ENCODE measurements at regions not wholly inside any gene's neighbourhood (a gene's known extent, or its start where the extent isn't known, plus 50 kb on each side); places are given as distances from the start of the nearest gene placed in this dataset.

- no peak overlapping the region for H3K4me3 ChIP-seq (ENCODE audit: low read depth, low read length)
- TF ChIP-seq CTCF (IDR thresholded peaks at IDR 0.05; ENCODE audit: low read depth, low read length, missing control alignments): no peak
- DNase-seq (ENCODE audit: low read depth): no peak
- in situ Hi-C loops (cut with HindIII; ENCODE audit: low sequenced_read_pairs): no loop called here
These were observed 181.9 kb downstream of the FAT3 start for GRCh38 chr11:92406472-92406871.

GRCh38 chr11:92409355-92409754, 184.7 kb downstream of the FAT3 start:
- H3K4me3 ChIP-seq (ENCODE audit: low read depth, low read length): no peak overlapping the region
- no peak for DNase-seq (ENCODE audit: low read depth)
- TF ChIP-seq CTCF (IDR thresholded peaks at IDR 0.05; ENCODE audit: low read depth, low read length, missing control alignments): no peak
- in situ Hi-C loops (cut with HindIII; ENCODE audit: low sequenced_read_pairs): no loop called here

GRCh38 chr11:92409956-92410355, 185.3 kb downstream of the FAT3 start:
- H3K4me3 ChIP-seq (ENCODE audit: low read depth, low read length): no peak overlapping the region
- DNase-seq (ENCODE audit: low read depth): no peak
- TF ChIP-seq CTCF (IDR thresholded peaks at IDR 0.05; ENCODE audit: low read depth, low read length, missing control alignments): no peak
- in situ Hi-C loops (cut with HindIII; ENCODE audit: low sequenced_read_pairs): no loop called here

- DNase-seq (ENCODE audit: low read depth): no peak
- in situ Hi-C loops (cut with HindIII; ENCODE audit: low sequenced_read_pairs): no loop called here
- TF ChIP-seq CTCF (IDR thresholded peaks at IDR 0.05; ENCODE audit: low read depth, low read length, missing control alignments): no peak
- no peak overlapping the region for H3K4me3 ChIP-seq (ENCODE audit: low read depth, low read length)
These were observed 185.9 kb downstream of the FAT3 start for GRCh38 chr11:92410526-92410925.

DNA sequence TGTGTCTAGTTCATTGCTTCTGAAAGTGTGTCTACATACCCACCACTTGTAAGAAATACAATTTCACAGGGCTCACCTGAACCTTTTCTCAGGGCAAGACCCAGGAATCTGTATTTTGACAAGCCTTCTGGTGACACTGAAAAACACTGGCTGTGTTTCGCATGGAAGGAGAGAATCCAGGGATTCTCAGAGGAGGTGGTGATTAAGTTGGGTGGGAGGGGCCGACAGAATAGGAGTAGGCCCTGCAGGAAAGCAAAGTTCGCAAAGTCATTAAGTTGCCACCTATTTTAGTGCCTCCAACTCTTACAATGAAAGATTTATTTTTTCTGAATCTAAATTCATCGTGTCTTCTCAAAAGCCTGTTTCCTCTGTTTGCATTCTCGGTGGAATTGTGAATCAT, 186.8 kb downstream of the FAT3 start:
- no peak for TF ChIP-seq CTCF (IDR thresholded peaks at IDR 0.05; ENCODE audit: low read depth, low read length, missing control alignments)
- no peak for DNase-seq (ENCODE audit: low read depth)
- no peak overlapping the region for H3K4me3 ChIP-seq (ENCODE audit: low read depth, low read length)
- in situ Hi-C loops (cut with HindIII; ENCODE audit: low sequenced_read_pairs): no loop called here

- DNase-seq (ENCODE audit: low read depth): no peak
- H3K4me3 ChIP-seq (ENCODE audit: low read depth, low read length): no peak overlapping the region
- TF ChIP-seq CTCF (IDR thresholded peaks at IDR 0.05; ENCODE audit: low read depth, low read length, missing control alignments): no peak
- in situ Hi-C loops (cut with HindIII; ENCODE audit: low sequenced_read_pairs): no loop called here
These were observed 189.3 kb downstream of the FAT3 start for GRCh38 chr11:92413757-92414513.
